Umbilical cord (tissue), 1 donor: ENCODE measurements at regions not wholly inside any gene's neighbourhood (a gene's known extent, or its start where the extent isn't known, plus 50 kb on each side); places are given as distances from the start of the nearest gene placed in this dataset.

ENCODE experiments used
- DNase-seq: peaks from one replicate; pipeline ENCODE4 v3.0.0-alpha.2; 2015; ENCODE audit warnings: low spot score

DNA sequence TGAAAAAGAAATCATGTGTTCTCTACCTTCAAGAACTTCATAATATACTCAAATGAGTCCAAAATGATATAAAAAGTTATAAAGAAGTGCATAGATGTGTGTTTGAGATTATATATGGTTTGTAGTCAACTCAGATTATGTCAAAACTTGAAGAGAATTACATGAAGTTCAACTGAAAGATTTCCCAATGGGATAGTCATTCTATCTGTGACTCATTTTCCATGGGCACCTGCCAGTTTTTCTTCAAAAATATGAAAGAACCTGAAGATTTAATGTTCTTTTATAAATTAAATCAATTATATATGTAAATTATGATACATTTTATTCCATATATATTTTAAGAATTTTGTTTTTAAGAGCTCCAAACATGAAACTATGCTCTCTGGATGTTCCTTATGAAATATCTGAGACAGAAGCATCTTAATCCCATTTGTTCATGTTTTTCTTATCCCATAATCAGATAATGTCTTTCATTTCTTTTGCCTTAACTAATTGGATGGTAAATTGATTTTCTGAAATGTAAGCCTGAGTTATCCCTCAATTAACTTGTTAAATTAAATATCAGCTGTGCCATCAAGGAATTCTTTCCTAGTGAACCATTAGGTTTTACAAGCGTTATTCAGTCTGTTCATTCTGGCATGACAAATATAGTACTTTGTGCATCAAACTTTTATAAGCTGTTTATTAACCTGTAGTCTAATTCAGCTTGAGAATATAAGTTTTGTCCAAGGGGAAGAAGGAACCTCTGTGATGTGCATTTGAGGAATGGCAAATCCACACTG is 387.1 kb downstream of the IPMK start:
- DNase-seq = no peak

DNA sequence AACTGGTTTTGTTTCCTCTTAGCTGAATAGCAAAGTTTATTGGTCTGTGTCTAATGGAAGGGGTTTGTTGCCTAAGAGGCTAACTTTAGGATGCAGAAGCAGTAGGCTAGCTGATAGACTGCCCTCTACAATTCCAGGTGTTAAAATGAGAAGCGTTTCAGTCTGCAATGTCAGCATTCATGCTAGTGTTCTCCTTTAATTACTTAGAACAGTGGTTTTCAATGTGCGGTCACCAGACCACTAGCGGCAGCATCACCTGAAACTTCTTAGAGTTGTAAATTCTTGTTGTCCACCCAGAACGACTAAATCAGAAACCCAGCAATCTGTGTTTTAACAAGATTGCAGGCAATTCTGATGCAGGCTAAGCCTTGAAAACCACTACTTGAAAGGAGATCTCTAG is 392.9 kb downstream of the IPMK start:
- no peak for DNase-seq

DNA sequence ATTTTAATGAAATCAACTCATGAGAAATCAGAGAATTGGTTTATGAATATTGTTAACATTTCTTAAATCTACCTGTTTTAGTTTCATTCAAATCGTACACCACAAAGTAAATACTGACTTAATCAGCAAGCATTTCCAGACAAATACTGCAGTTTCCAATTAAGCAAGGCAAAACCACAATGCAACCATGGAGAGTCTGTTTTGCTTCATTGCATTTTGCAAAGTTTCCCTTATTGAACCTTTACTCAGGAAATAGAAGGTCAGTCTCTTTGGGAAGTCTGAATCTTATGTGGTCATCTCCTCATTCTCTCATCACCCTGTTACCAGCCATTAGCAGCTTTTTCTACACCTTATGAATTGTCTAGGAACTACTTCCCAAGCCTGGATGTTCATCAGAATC is 400.5 kb downstream of the IPMK start:
- no peak for DNase-seq

DNA sequence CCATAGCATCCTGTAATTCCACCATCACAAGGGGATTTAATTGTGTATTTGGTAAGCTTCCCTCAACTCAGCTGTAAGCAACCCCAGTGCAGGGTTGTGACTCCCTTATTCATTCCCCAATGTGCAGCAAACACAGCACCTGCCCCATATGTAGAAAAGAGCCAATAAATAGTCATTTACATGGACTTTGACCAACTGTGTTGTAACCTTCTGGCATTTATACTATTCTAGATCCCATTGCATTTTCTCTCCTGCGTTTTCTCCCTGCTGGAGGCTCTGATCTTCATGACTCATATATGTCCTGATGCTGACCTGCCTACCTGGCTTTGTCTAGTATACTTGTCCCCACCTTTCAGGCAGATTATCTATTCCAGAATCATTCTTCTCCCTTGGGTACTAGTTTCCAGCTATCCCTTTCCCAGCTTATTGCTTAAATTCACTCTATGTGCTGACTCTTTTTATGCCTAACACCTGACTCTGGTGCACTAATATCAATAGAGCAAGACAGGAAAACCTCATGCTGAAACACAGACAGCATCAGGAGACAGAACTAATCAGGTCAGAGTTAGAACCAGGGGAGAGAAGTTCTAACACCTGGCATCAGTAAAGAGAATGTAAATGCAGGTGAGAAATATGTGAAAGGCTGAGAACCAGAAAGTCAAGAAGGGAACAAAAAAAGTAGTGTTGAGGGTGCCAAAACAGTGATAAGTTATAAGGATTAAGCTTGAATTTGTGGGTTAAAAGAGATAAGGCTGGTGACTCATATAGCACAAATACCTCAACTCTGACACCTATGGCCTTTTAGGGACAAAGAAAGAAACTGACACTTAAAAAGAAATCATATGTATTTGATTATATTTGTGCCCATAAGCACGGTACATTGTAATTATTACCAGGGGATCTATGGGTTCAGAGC is 402.7 kb downstream of the IPMK start:
- DNase-seq = no peak

DNA sequence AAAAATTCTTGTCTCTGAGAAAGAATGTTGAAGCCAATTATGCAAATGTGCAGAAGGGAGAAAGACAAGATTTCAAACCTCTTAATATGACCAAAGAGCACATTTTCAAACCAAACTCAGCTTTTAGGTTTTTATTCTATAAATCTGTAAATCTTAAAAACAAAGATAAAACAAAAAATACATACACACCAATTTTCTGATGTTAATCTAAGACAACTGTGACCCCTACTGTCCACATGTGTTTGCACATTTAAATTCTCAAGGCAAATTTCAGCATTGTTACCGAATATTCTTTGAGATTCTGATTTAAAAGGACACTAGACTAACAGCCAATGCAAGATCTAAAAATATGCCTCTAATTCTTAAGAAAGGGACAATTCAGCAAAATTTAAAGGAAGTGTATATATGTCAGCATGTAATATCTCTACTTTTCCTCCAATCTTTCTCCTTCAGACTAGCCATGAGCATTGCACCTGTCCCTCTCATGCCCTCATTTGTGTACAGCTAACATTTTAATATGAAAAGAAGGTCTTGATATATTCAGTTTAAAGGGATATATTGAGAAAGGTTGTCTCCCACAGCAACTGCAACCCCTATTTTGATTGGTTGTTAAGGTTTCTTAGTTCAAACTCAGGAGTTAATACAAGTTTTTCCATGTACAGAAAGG is 417.9 kb downstream of the IPMK start:
- peak; percentile 36 for DNase-seq

DNA sequence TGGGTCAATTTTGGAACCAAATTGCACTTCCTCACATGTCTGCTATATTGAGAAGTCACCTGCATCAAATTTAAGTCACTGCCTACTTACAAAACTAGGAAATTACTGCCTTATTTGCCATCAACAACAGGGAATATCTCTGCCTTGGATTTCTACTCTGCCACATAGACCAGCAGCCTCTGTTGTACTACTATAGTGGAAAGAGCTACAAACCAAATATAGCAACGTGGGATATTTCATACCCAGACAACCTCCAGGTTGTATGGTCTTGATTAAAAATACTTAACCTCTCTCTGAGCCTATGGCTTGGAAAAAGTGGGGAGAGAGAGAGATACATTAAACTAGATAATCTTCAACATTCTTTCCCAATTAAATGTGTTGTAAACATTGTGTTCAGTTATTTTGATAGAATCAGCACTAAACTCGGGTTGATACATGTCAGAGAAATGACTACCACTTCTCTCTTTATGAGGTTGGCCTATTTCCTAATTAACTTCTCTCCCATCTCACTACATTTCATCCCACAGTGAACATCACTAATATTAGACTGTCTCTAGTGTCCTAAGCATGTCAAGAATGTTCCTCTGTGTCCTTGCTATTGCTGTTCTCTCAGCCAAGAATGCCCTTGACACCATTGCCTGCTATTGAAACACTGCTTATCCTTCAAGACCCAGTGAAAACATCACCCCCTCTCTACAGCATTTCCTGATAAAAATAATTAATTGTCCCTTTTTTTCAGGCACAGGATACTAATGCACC is 421.2 kb downstream of the IPMK start:
- DNase-seq = no peak

DNA sequence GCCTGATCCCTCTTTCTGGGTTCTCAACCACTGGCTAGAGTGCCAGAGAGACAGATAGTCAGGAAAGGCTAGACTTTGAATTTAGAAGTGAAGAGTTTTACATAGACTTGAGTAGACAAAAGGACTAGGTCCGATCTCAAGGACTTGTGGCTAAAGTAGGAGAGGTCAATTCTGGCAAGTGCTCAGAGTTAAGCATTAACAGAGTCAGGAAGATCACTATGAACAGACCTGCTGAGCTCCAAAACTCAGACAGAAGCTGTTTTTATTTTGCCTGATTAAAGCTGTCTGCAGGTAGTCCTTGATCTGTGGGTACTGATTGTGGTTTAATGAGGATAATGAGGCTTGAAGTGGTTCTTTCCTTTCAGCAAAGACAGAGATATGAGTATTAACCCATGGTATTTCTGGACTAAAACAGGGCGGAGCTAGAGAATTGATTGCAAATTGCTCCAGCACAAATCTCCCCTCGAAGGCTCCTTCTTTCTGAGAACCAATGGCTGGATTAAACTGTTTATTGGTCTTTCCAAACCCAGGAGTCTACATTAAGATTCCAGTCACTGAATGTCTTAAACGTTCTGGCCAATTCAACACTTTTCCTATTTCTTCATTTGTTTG is 423.2 kb downstream of the IPMK start:
- DNase-seq = no peak

DNA sequence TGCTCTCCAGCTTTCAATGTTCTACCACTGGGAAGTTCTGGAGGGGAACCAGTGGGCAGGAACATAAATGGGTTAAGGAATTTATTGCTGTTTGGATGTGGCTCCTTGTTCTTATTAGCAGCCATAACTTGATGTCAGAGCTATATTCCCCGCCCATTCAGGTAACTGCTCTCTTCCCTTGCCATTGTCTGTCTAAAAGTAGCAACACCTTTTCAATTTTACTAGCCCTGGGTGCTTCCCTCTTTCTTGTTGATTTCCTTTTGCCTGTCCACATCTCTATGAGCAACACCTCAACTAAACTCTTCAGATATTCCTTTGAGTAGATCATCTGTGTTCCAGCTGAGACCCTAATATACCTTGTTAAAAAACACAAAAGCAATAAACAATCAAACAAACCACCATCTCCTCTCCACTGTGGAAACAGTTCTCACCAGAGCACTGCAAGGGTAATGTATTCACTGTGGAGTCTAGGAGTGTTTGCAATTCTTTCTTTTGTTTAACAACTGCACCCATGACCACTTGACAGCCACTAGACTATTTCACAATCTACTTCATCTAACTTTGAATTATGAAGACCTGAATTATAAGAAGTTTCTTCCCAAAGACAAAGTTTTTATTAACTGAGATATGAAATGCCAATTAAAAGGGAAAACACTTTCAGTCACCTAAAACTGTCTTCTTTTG is 436.7 kb downstream of the IPMK start:
- no peak for DNase-seq

DNA sequence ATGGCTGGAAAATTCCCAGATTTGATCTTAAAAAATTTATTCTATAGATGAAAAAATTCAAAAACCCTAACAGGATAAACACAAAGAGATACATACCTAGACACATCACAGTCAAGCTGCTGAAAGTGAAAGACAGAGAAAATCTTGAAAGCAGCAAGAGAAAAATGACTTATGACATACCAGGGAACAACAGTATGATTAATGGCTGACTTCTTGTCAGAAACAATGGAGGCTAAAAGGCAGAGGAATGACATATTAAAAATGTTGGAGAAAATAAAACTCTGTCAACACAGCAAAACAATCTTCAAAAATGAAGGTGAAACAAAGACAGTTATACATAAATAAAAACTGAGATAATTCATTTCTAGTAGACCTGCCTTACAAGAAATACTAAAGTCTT is 442.7 kb downstream of the IPMK start:
- no peak for DNase-seq

DNA sequence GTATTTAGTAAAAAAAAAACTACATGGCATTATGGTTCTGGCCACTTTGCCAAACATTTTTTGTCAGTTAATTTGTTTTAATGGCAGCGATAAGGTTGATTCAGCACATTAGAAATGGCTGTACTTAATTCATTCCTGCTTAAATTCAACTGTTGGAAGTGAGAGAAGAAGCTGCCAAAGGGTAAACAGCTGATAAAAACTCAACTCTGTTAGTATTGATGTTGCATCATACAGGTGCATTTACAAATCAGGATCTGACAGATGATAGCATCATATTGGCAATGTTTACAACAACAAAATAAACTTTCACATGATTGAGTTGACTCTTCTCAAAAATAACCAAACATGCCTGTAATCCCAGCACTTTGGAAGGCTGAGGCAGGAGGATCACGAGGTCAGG is 444.3 kb downstream of the IPMK start:
- DNase-seq = no peak

DNA sequence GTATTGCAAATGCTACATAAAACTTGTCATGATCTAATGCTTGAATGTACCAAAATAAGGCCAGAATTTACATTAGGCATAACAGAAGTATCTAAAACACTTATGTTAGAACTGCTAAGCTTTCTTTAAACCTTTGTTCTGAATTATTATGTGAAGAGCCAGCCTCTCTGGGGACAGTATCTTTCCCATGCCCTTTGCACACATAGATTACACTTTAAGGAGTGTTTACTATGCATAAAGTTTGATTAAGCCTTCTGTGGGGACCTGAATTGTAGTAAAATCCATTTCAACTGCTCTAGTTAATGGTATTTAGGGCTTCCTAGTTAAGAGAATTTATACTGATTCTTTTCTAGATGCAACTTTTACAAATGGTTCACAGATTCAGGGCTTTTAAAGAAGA is 444.7 kb downstream of the IPMK start:
- DNase-seq = no peak

DNA sequence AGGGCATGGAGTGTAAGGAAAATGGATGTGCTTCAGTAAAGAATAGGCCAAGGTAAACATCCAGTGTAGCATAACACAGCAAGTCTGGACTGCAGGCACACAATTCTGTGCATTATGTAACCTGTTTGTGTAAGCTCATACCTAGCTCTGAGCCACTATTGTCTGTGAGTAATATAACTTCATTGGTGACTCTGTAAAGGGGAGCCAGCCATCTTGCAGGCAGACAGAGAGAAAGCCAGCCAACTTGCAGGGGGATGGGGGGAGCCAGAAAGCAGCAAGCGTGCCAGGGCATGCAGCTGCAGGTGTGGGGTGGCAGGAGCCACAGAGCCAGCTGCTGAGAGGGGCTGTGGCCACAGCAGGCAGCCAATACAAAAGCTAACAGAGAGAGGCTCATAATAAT is 449.2 kb downstream of the IPMK start:
- DNase-seq = no peak

DNA sequence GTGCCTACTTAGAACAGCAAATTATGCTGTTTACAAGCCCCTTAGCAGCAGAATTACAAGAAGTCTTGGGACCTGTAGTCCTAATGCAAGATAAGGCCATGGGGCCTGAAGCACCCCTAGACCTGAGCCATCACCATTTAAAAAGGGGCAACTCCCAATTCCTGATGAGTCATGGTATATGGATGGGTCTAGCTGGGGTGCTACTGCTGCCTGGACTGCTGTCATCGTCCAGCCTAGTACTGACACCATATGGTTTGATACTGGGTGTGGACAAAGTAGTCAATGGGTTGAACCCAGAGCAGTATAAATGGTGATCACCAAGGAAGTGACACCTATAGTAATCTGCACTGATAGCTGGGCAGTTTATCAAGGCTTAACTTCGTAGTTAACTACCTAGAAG is 450.0 kb downstream of the IPMK start:
- no peak for DNase-seq

DNA sequence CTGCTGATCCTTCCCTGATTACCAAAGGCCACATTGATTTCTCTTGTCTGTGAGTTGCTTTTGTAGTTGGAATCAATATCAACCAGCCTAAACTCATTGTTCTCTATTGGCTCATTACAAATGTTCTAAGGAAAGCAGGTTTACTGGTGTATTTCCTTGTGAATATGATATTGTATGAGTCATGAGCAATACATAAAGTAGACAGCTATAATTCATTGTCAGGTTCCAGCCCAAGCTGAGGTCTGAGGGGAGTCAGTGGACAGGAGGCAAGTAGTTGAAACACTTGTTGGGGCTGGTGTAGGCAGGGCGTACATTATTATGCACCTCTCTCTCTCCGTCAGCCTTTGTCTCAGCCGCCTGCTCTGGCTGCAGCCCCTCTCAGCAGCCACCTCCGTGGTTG is 451.7 kb downstream of the IPMK start:
- DNase-seq = no peak

DNA sequence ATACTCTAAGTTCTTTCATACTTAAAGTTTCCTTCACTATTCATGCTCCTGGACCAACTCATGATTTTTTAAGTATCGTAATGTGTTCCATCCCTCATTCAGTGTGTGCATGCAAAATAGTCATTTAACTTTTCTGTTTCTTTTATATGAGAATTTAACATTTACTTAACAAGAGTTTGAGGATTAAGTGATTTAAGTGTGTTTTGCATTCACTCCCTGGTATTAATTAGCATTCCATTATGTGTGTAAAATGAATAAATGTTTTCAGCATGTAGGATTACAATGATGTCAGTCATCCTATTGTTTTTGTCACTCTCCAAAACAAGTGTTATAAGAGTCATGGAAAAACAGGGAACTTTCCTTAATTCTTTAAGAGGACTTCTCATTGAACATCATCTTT is 457.7 kb downstream of the IPMK start:
- no peak for DNase-seq

DNA sequence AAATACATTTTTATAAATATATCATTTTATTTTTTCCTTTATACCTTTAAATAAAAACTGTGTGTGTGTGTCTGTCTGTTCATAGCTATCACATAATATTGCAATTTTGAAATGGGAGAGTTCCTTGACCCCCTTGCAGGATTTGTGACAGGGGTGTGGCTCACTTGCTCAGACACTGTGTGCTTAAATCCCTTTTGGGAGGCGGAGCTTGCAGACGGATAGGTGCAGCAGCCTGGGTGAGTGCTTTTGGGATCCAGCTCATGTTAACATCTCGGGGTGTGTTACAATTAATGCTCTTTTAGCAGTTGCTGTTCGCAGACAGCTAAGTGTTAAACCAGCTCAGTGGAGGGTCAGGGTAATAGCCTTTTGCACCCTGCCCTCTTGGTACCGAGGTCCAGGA is 459.8 kb downstream of the IPMK start:
- DNase-seq = no peak

DNA sequence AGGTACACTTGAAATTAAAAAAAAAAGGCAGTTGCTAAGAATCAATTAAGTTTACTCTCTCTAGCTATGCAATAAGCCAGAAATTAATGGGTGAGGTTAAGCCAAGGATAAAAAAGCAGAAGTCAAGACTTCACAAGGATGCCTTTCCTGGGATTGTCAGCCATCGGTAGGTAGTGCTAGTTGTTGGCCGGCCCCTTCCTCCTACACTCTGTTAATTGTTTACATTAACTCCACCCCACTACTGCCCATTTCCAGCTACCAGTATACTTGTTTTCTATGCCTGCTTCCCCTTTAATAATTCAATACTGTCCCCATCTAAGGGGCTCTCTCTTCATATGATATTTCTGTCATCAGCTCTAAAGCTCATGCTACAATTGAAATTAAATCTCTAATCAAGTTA is 461.0 kb downstream of the IPMK start:
- no peak for DNase-seq

DNA sequence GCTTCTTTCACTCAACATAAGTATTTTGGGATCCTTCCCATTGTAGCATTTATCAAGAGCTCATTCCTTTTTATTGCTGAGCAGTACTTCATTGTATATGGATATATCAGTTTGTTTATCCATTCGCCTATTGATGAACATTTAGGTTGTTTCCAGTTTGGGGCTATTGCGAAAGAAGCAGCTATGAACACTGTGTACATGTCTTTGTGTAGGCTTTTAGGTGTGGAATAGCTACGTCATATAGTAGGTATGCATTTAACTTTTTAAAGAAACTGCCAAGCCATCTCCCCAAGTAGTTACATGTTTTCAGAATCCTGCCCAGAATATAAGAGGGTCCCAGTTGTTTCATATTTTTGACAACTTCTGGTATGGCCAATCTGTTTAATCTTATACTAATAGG is 468.1 kb downstream of the IPMK start:
- peak; percentile 9 for DNase-seq

DNA sequence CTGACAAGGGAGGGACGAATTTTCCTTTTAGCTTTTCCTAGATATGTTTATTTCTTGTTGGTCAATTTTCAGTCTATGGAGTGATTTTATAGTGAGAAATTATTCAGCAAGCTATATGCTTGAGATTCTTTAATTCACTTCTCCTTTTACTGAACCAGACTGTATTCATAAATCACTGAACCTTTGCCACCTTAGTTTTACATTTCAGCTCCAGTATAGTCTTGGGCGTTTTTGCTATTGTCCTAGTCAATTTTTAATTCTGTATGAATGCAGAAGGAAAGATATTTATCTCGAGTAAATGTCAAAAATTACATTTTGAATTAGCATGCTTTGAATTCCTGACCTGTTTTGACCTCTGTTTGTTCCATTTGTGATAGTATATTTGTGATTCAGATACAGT is 468.9 kb downstream of the IPMK start:
- no peak for DNase-seq

DNA sequence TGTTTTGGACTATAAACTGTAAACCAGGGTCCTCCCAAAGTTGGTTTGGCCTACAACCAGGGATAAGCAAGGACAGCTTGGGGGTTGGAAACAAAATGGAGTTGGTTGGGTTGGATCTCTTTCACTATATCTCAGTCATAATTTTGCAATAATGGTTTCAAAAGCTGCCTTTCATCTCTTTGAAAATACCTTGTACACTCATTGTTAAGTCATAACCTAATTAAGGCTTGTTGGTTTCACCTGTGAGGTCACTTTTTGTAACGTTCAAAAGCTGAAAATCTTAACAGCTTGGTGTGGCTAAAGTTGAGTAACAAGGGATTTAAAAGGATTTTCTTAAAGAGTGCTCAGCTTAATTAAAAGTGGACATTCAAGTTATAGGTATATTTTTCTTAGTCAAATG is 476.1 kb downstream of the IPMK start:
- DNase-seq = no peak

DNA sequence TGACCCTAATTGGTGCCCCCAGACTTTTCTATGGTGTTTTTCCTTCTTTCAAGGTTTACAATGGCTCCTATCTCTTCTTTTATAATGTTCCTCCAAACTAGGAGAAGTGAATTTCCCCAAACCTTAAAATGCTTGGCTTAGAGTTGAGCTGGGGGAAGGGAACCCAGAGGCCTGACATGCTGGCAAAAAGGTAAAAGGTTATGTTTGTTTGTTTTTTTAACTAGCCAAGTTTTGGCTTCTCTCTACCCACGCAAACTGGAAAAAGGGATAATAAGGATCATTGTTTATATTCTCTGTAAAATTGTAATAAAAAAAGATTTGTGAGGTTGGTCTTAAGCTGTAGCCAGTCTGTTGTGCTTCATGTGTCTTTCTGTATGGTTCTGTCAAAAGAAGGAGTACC is 477.0 kb downstream of the IPMK start:
- DNase-seq = no peak
